PC-3 (cell line): ENCODE measurements at regions not wholly inside any gene's neighbourhood (a gene's known extent, or its start where the extent isn't known, plus 50 kb on each side); places are given as distances from the start of the nearest gene placed in this dataset.

Source experiments
- EZH2 ChIP-seq: fragments of 300-600 bp; sonication (generic); IDR thresholded peaks from one replicate; pipeline ENCODE4 v1.6.1; 2017; ENCODE audit warnings: antibody characterized with exemption, mild to moderate bottlenecking, low read length; ENCODE audit not compliant: unreplicated experiment
- TF ChIP-seq, protein P1 (sequence below): fragments of 300-600 bp; sonication (generic); conservative IDR thresholded peaks from 2 replicates; pipeline ENCODE4 v1.5.1; 2017; ENCODE audit warnings: antibody characterized with exemption, low read depth, mild to moderate bottlenecking, low read length

- TF ChIP-seq, protein P1, sequence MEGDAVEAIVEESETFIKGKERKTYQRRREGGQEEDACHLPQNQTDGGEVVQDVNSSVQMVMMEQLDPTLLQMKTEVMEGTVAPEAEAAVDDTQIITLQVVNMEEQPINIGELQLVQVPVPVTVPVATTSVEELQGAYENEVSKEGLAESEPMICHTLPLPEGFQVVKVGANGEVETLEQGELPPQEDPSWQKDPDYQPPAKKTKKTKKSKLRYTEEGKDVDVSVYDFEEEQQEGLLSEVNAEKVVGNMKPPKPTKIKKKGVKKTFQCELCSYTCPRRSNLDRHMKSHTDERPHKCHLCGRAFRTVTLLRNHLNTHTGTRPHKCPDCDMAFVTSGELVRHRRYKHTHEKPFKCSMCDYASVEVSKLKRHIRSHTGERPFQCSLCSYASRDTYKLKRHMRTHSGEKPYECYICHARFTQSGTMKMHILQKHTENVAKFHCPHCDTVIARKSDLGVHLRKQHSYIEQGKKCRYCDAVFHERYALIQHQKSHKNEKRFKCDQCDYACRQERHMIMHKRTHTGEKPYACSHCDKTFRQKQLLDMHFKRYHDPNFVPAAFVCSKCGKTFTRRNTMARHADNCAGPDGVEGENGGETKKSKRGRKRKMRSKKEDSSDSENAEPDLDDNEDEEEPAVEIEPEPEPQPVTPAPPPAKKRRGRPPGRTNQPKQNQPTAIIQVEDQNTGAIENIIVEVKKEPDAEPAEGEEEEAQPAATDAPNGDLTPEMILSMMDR: no peak
- TF ChIP-seq EZH2: no peak
These were observed 195.1 kb upstream of the EDNRA start for GRCh38 chr4:147285751-147286150.
